Lung (tissue), 11 donors: ENCODE measurements at regions not wholly inside any gene's neighbourhood (a gene's known extent, or its start where the extent isn't known, plus 50 kb on each side); places are given as distances from the start of the nearest gene placed in this dataset.

Source experiments
- ATAC-seq: fragments of 200-7000 bp; cut with Tn5 transposase; one replicate; pipeline ENCODE4 v1.9.1; 2020; ENCODE audit warnings: moderate number of reproducible peaks; ENCODE audit not compliant: insufficient read depth, low FRiP score
- DNase-seq, 3 donors: peaks; one replicate each; pipeline ENCODE4 v3.0.0-alpha.2; 2013 to 2017
- H3K27ac ChIP-seq, 2 donors: one replicate each; pipeline ENCODE4 v1.5.1; 2013; ENCODE audit warnings: mild to moderate bottlenecking in 2 of 2, moderate library complexity in 2 of 2, control low read depth in 1 of 2, inconsistent platforms in 1 of 2, low read depth in 1 of 2, low read length in 1 of 2
- H3K27me3 ChIP-seq, 3 donors: one replicate each; pipeline ENCODE4 v1.5.1; 2013; ENCODE audit warnings: low read length in 2 of 3; ENCODE audit not compliant: control insufficient read depth in 3 of 3, insufficient read depth in 3 of 3
- H3K36me3 ChIP-seq, 4 donors: one replicate each; pipeline ENCODE4 v1.5.1; 2013; ENCODE audit warnings: low read length in 4 of 4, mild to moderate bottlenecking in 1 of 4, moderate library complexity in 1 of 4; ENCODE audit not compliant: control insufficient read depth in 4 of 4, insufficient read depth in 4 of 4
- H3K4me1 ChIP-seq, 5 donors: one replicate each; pipeline ENCODE4 v1.5.1; 2013; ENCODE audit warnings: low read length in 5 of 5, mild to moderate bottlenecking in 2 of 5, moderate library complexity in 1 of 5; ENCODE audit not compliant: control insufficient read depth in 5 of 5, insufficient read depth in 5 of 5
- H3K4me3 ChIP-seq: one replicate; pipeline ENCODE4 v1.5.1; 2013; ENCODE audit warnings: mild to moderate bottlenecking, control low read depth, moderate library complexity
- H3K9ac ChIP-seq, 2 donors: one replicate each; pipeline ENCODE4 v1.5.1; 2013; ENCODE audit warnings: low read length in 2 of 2, control low read depth in 1 of 2; ENCODE audit not compliant: insufficient read depth in 1 of 2
- H3K9me3 ChIP-seq, 4 donors: one replicate each; pipeline ENCODE4 v1.5.1; 2013; ENCODE audit warnings: low read length in 3 of 4, mild to moderate bottlenecking in 1 of 4, moderate library complexity in 1 of 4; ENCODE audit not compliant: control insufficient read depth in 4 of 4, insufficient read depth in 3 of 4
- WGBS, 2 donors: extraction: QIAGEN DNeasy Blood & Tissue Kit; methylation state at CpG; one replicate each; pipeline ENCODE4 v1.1.7; 2013; 5-methylcytosine and 5-hydroxymethylcytosine counted together
- TF ChIP-seq, protein P1 (sequence below): IDR thresholded peaks from 2 replicates; pipeline ENCODE4 v1.5.1; 2012; ENCODE audit warnings: mild to moderate bottlenecking; ENCODE audit errors: control extremely low read depth, extremely low read depth
- donor health status: control.
- donor health status: control.
- donor health status: Bipolar disorder and iron deficiency.
- donor health status: healthy.
- donor health status: DM: yes; HTN: yes; CAD: no.

DNA sequence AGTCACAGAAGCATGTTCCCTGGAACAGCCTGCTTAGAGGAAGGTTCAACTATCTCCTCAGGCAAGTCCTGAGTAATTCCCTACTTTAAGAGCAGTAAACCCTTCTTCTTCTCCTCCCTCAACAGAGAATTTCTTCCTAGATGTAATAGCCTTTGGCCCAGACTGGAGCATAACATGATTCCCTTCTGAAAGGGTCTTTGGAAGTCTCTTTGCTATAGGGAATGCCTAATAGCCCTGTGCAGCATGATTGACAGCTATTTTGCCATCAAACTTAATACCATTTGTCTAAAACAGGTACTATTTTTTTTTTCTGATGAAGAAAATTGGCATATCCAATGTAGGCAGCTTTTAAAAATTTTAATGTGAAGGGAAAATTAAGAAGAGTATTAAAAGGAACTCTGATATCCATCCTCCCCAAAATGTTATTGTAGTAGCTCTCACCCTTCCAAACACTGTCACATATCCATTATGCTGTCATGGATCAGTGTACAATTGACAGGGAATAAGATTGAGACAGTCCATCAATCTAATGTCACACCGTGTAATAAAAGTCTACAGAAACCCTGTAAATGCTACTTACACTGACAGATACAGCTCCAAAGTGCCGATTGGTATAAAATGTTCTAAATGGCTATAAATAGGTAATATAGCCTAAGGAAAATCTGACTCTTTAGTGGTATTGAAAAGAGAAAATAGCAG, 884.6 kb downstream of the TTLL7 start:
- TF ChIP-seq, protein P1, sequence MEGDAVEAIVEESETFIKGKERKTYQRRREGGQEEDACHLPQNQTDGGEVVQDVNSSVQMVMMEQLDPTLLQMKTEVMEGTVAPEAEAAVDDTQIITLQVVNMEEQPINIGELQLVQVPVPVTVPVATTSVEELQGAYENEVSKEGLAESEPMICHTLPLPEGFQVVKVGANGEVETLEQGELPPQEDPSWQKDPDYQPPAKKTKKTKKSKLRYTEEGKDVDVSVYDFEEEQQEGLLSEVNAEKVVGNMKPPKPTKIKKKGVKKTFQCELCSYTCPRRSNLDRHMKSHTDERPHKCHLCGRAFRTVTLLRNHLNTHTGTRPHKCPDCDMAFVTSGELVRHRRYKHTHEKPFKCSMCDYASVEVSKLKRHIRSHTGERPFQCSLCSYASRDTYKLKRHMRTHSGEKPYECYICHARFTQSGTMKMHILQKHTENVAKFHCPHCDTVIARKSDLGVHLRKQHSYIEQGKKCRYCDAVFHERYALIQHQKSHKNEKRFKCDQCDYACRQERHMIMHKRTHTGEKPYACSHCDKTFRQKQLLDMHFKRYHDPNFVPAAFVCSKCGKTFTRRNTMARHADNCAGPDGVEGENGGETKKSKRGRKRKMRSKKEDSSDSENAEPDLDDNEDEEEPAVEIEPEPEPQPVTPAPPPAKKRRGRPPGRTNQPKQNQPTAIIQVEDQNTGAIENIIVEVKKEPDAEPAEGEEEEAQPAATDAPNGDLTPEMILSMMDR, result no peak
- peaks cover 0 to 3% (median 0%) of the 10 kb centered on the region in 4 donors for H3K9me3 ChIP-seq
- H3K27me3 ChIP-seq, result no peaks in the 10 kb centered on the region
- no peak overlapping the region for H3K4me3 ChIP-seq
- DNase-seq, result no peak
- ATAC-seq, result no peak
- H3K4me1 ChIP-seq, result no peaks in the 10 kb centered on the region
- no peaks in the 10 kb centered on the region for H3K36me3 ChIP-seq
- no peak overlapping the region for H3K27ac ChIP-seq
- H3K9ac ChIP-seq, result no peak overlapping the region
- WGBS, 2 donors, result 87 to 96% methylated on average over 2 of the region's 2 CpGs

DNA sequence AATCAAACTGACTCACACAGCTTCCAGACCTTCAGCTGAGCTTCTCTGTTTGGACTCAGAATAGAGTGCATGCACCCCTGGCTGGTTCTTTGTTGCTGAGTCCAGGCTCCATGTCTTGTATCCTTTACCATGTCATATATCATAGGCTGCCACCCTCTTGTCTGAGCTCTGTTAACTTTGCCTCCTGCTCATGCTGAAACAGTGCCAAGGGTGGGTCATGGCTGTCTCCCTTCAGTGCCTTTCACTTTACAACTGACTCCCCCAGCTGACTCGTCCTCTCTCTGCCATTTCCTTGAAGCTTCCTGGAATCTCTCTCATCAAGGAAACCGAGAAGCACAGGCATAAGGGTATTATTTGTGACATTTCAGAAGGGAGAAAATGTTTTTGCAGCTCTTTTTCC, 885.3 kb downstream of the TTLL7 start:
- WGBS, 2 donors, result 55 to 64% methylated on average over 2 of the region's 2 CpGs
- Histone ChIP-seq H3K36me3 (no peaks in the 10 kb centered on the region), H3K9ac (no peak overlapping the region), H3K27ac (no peak overlapping the region), H3K4me1 (no peaks in the 10 kb centered on the region), H3K27me3 (no peaks in the 10 kb centered on the region), H3K4me3 (no peak overlapping the region), H3K9me3 (peaks cover 0 to 3% (median 0%) of the 10 kb centered on the region in 4 donors)
- no peak for DNase-seq
- TF ChIP-seq, protein P1, result no peak
- no peak for ATAC-seq

- Histone ChIP-seq H3K4me3 (no peak overlapping the region), H3K9ac (no peak overlapping the region), H3K4me1 (no peaks in the 10 kb centered on the region), H3K9me3 (peaks cover 0 to 3% (median 0%) of the 10 kb centered on the region in 4 donors), H3K27ac (no peak overlapping the region), H3K36me3 (no peaks in the 10 kb centered on the region), H3K27me3 (no peaks in the 10 kb centered on the region)
- ATAC-seq, result no peak
- WGBS, 2 donors, result 92 to 99% methylated on average over 3 of the region's 3 CpGs
- TF ChIP-seq, protein P1, result no peak
- no peak for DNase-seq
Observed at GRCh38 chr1:83112248-83112885, 886.6 kb downstream of the TTLL7 start.
